IMR-90 (cell line): ENCODE measurements at regions not wholly inside any gene's neighbourhood (a gene's known extent, or its start where the extent isn't known, plus 50 kb on each side); places are given as distances from the start of the nearest gene placed in this dataset.

ENCODE experiments used
- ATAC-seq: fragments of 200-7000 bp; cut with Tn5 transposase; 2 replicates; pipeline ENCODE4 v1.9.1; 2020; ENCODE audit warnings: low read depth, mild to moderate bottlenecking, moderate library complexity
- BruUV-seq: library from RNA; stranded (reverse); fragments of 400-500 nt; replicated peaks from 2 replicates; lab custom pipeline; 2021; lab: Mats Ljungman, UMichigan
- CTCF ChIA-PET: fragments of 300-600 bp; formaldehyde crosslinking; extraction: SDS; loops from one replicate; lab custom pipeline; 2021; ENCODE audit warnings: antibody characterized with exemption; lab: Yijun Ruan, JAX
- POLR2A ChIA-PET: fragments of 300-600 bp; sonication (Branson Sonifier 250); formaldehyde crosslinking; loops from one replicate; lab custom pipeline; 2022; ENCODE audit warnings: antibody characterized with exemption; ENCODE audit not compliant: unreplicated experiment; lab: Charles Lee
- DNase-seq: peaks from one replicate; pipeline ENCODE4 v3.0.0; 2013
- H2AFZ ChIP-seq: replicated peaks from 2 replicates; pipeline ENCODE3; 2013; ENCODE audit warnings: low read length, mild to moderate bottlenecking; ENCODE audit not compliant: poor library complexity
- H2AK5ac ChIP-seq: 2 replicates; pipeline ENCODE4 v1.6.1; 2013; ENCODE audit warnings: low read depth, low read length, inconsistent platforms
- H2AK9ac ChIP-seq: replicated peaks from 2 replicates; pipeline ENCODE3; 2013; ENCODE audit warnings: mild to moderate bottlenecking, low read depth, low read length, moderate library complexity; ENCODE audit not compliant: poor library complexity
- H2BK120ac ChIP-seq: 2 replicates; pipeline ENCODE4 v1.6.1; 2013; ENCODE audit warnings: low read depth, low read length, inconsistent platforms
- H2BK15ac ChIP-seq: 3 replicates; pipeline ENCODE4 v1.6.1; 2013; ENCODE audit warnings: low read depth, low read length, inconsistent platforms
- H2BK20ac ChIP-seq: 2 replicates; pipeline ENCODE4 v1.6.1; 2013; ENCODE audit warnings: low read depth, mild to moderate bottlenecking, inconsistent platforms, low read length, moderate library complexity
- H2BK5ac ChIP-seq: 2 replicates; pipeline ENCODE4 v1.6.1; 2013; ENCODE audit warnings: mild to moderate bottlenecking, low read depth, low read length, inconsistent platforms; ENCODE audit not compliant: poor library complexity, severe bottlenecking
- H3K14ac ChIP-seq: replicated peaks from 2 replicates; pipeline ENCODE4 v1.6.1; 2013; ENCODE audit warnings: low read depth, low read length, inconsistent platforms
- H3K18ac ChIP-seq: 2 replicates; pipeline ENCODE4 v1.6.1; 2013; ENCODE audit warnings: low read depth, low read length, control low read depth
- H3K23ac ChIP-seq: 2 replicates; pipeline ENCODE4 v1.6.1; 2013; ENCODE audit warnings: low read depth, low read length, inconsistent platforms
- H3K27ac ChIP-seq: 2 replicates; pipeline ENCODE4 v1.5.1; 2013; ENCODE audit warnings: mild to moderate bottlenecking, control low read depth, low read length; ENCODE audit not compliant: insufficient read depth
- H3K27me3 ChIP-seq: 2 replicates; pipeline ENCODE4 v1.6.1; 2013; ENCODE audit warnings: low read length; ENCODE audit not compliant: control insufficient read depth, insufficient read depth
- H3K36me3 ChIP-seq: 2 replicates; pipeline ENCODE4 v1.6.1; 2013; ENCODE audit warnings: low read length, mixed read lengths; ENCODE audit not compliant: control insufficient read depth, insufficient read depth
- H3K4ac ChIP-seq: 2 replicates; pipeline ENCODE4 v1.6.1; 2013; ENCODE audit warnings: low read depth, low read length, inconsistent platforms
- H3K4me1 ChIP-seq: 2 replicates; pipeline ENCODE4 v1.6.1; 2013; ENCODE audit warnings: low read length, mixed read lengths; ENCODE audit not compliant: control insufficient read depth, insufficient read depth
- H3K4me2 ChIP-seq: 2 replicates; pipeline ENCODE4 v1.6.1; 2013; ENCODE audit warnings: low read depth, mild to moderate bottlenecking, control low read depth, low read length, moderate library complexity
- H3K4me3 ChIP-seq: 2 replicates; pipeline ENCODE4 v1.5.1; 2013; ENCODE audit warnings: low read depth, mild to moderate bottlenecking, control low read depth, low read length, moderate library complexity; ENCODE audit not compliant: insufficient read depth
- H3K56ac ChIP-seq: 2 replicates; pipeline ENCODE4 v1.6.1; 2013; ENCODE audit warnings: low read length, inconsistent platforms; ENCODE audit not compliant: insufficient read depth; ENCODE audit errors: extremely low read depth
- H3K79me1 ChIP-seq, 2 experiments: 2 replicates each; pipeline ENCODE4 v1.6.1; 2013; ENCODE audit warnings: low read length in 2 of 2, inconsistent platforms in 1 of 2, low read depth in 1 of 2
- H3K9ac ChIP-seq: 2 replicates; pipeline ENCODE4 v1.6.1; 2013; ENCODE audit warnings: low read depth, low read length, control low read depth
- H3K9me1 ChIP-seq: 2 replicates; pipeline ENCODE4 v1.6.1; 2013; ENCODE audit warnings: low read length, inconsistent platforms; ENCODE audit not compliant: insufficient read depth
- H3K9me3 ChIP-seq: 2 replicates; pipeline ENCODE4 v1.6.1; 2013; ENCODE audit warnings: low read length; ENCODE audit not compliant: control insufficient read depth, insufficient read depth
- H4K20me1 ChIP-seq: 2 replicates; pipeline ENCODE4 v1.6.1; 2013; ENCODE audit warnings: low read length, inconsistent platforms; ENCODE audit not compliant: insufficient read depth
- H4K5ac ChIP-seq: 2 replicates; pipeline ENCODE4 v1.6.1; 2013; ENCODE audit warnings: mild to moderate bottlenecking, low read depth, low read length, control low read depth
- H4K8ac ChIP-seq, 2 experiments: 2 replicates each; pipeline ENCODE4 v1.6.1; 2013; ENCODE audit warnings: low read depth in 2 of 2, low read length in 2 of 2, control low read depth in 1 of 2, inconsistent platforms in 1 of 2
- H4K91ac ChIP-seq: 2 replicates; pipeline ENCODE4 v1.6.1; 2013; ENCODE audit warnings: low read depth, low read length, inconsistent platforms; ENCODE audit not compliant: insufficient read depth
- CEBPB ChIP-seq: IDR thresholded peaks from 2 replicates; pipeline ENCODE4 v1.6.1; 2012; ENCODE audit warnings: low read depth, low read length, improper control_type of control experiment
- FOS ChIP-seq: fragments of 150-350 bp; IDR thresholded peaks from 2 replicates; pipeline ENCODE4 v1.6.1; 2016; ENCODE audit warnings: low read depth, low read length
- MAFK ChIP-seq: IDR thresholded peaks from 2 replicates; pipeline ENCODE4 v1.6.1; 2012; ENCODE audit warnings: low read depth, low read length, improper control_type of control experiment
- MAZ ChIP-seq: IDR thresholded peaks from 2 replicates; pipeline ENCODE4 v1.6.1; 2012; ENCODE audit warnings: low read depth, mild to moderate bottlenecking, low read length, improper control_type of control experiment, moderate library complexity, borderline replicate concordance
- NFE2L2 ChIP-seq: fragments of 150-350 bp; IDR thresholded peaks from 2 replicates; pipeline ENCODE4 v1.6.1; 2016; ENCODE audit warnings: low read depth, mild to moderate bottlenecking, low read length
- RFX5 ChIP-seq: IDR thresholded peaks from 2 replicates; pipeline ENCODE4 v1.8.0; 2012; ENCODE audit warnings: low read depth, mild to moderate bottlenecking, low read length, moderate library complexity
- SMC3 ChIP-seq: fragments of 150-350 bp; IDR thresholded peaks from 2 replicates; pipeline ENCODE4 v1.6.1; 2016; ENCODE audit warnings: low read depth, mild to moderate bottlenecking, antibody characterized with exemption, low read length, moderate library complexity
- WGBS, 2 experiments: methylation state at CpG; one replicate each; pipeline versions ENCODE4 v1.1.5 to v1.1.7; 2013; ENCODE audit warnings: missing lambda C conversion rate in 2 of 2; ENCODE audit not compliant: insufficient read length in 1 of 2; ENCODE audit errors: extremely low coverage in 2 of 2; 5-methylcytosine and 5-hydroxymethylcytosine counted together
- dilution Hi-C: fragments of 300-500 bp; cut with HindIII; formaldehyde crosslinking; loops from one replicate; pipeline ENCODE4 v1.14.3; 2018; ENCODE audit warnings: low sequenced_read_pairs; ENCODE audit not compliant: unreplicated experiment
- in situ Hi-C: fragments of 300-500 bp; cut with MboI; formaldehyde crosslinking; loops from 3 replicates; pipeline ENCODE4 v1.14.3; 2019; ENCODE audit warnings: low sequenced_read_pairs, inconsistent platforms, mixed read lengths
- intact Hi-C: fragments of 100-400 bp; cut with micrococcal nuclease; formaldehyde crosslinking; loops from 2 replicates; pipeline ENCODE4 v1.10.0; 2022
- TF ChIP-seq, protein P1 (sequence below): fragments of 150-350 bp; IDR thresholded peaks from 2 replicates; pipeline ENCODE4 v1.6.1; 2017; ENCODE audit warnings: mild to moderate bottlenecking, antibody characterized with exemption, low read length, low read depth
- TF ChIP-seq, protein P2 (sequence below): conservative IDR thresholded peaks from 2 replicates; pipeline ENCODE4 v1.5.1; 2012; ENCODE audit warnings: mild to moderate bottlenecking, low read depth, low read length, improper control_type of control experiment
- TF ChIP-seq, protein P3 (sequence below): fragments of 150-350 bp; IDR thresholded peaks from 2 replicates; pipeline ENCODE4 v1.6.1; 2016; ENCODE audit warnings: low read depth, mild to moderate bottlenecking, low read length, moderate library complexity, borderline replicate concordance

DNA sequence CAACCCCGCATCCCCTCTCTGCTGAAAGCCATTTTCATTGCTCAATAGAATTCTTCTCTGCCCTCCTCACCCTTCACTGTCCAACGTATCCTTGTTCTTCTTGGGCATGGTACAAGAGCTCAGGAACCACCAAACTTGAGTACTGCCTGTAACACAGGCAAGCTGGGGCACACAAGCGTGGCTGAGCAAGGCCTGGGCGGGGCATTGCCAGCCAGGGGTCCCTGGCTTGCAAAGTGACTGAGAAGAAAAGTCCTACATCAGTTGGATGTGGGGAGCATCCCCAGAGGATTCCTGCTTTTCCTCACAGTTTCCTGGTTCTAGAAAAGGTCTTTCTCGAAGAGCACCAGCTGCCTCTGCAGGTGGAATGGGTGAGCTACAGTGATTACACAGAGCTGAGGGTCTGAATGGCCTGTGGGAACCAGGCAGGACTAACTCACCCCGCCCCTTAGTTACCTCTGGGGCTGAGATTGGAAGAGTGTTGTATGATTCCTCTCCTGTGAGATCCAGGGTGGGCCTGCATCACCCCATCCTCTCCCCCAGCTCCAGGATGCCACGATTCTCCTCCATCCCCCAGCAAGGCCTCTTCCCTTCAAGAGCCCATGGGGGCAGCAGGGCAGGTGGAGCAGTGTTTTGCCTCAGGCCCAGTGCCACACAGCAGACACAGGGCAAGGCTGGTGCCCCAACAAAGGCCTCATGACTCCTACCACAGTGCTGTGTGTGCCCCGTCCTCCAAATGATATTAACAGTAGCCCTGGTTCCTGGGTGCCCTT is 121.9 kb downstream of the MATN1 start:
- no peaks in the 10 kb centered on the region for H3K79me1 ChIP-seq
- H4K20me1 ChIP-seq: no peaks in the 10 kb centered on the region
- intact Hi-C loops (no loop called here), in situ Hi-C loops (no loop called here), dilution Hi-C loops (no loop called here)
- no peak overlapping the region for H2AK5ac ChIP-seq
- H4K5ac ChIP-seq: no peak overlapping the region
- no peak overlapping the region for H3K23ac ChIP-seq
- H3K9me1 ChIP-seq: no peaks in the 10 kb centered on the region
- no peak overlapping the region for H3K14ac ChIP-seq
- H4K91ac ChIP-seq: no peak overlapping the region
- no peak overlapping the region for H3K56ac ChIP-seq
- 10% methylated on average over 2 of the region's 8 CpGs; no CpG with 5 or more reads in 1 of the 2 experiments for WGBS, 2 experiments
- H3K9me3 ChIP-seq: no peaks in the 10 kb centered on the region
- DNase-seq (no peak), ATAC-seq (no peak)
- ChIA-PET POLR2A (no interaction called here), CTCF (no interaction called here)
- no peak overlapping the region for H2AK9ac ChIP-seq
- no peak overlapping the region for H3K9ac ChIP-seq
- BruUV-seq: no TSS peak
- no peak overlapping the region for H2BK15ac ChIP-seq
- H3K27ac ChIP-seq: no peak overlapping the region
- H2BK20ac ChIP-seq: no peak overlapping the region
- H3K4me1 ChIP-seq: no peaks in the 10 kb centered on the region
- H3K36me3 ChIP-seq: no peaks in the 10 kb centered on the region
- H3K18ac ChIP-seq: no peak overlapping the region
- H4K8ac ChIP-seq: no peak overlapping the region
- no peak overlapping the region for H2BK5ac ChIP-seq
- H3K4me3 ChIP-seq: no peak overlapping the region
- TF ChIP-seq SMC3 (no peak), NFE2L2 (no peak), RFX5 (no peak), FOS (no peak), MAZ (no peak), MAFK (no peak), CEBPB (no peak)
- TF ChIP-seq, protein P1, sequence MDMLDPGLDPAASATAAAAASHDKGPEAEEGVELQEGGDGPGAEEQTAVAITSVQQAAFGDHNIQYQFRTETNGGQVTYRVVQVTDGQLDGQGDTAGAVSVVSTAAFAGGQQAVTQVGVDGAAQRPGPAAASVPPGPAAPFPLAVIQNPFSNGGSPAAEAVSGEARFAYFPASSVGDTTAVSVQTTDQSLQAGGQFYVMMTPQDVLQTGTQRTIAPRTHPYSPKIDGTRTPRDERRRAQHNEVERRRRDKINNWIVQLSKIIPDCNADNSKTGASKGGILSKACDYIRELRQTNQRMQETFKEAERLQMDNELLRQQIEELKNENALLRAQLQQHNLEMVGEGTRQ: no peak
- TF ChIP-seq, protein P2, sequence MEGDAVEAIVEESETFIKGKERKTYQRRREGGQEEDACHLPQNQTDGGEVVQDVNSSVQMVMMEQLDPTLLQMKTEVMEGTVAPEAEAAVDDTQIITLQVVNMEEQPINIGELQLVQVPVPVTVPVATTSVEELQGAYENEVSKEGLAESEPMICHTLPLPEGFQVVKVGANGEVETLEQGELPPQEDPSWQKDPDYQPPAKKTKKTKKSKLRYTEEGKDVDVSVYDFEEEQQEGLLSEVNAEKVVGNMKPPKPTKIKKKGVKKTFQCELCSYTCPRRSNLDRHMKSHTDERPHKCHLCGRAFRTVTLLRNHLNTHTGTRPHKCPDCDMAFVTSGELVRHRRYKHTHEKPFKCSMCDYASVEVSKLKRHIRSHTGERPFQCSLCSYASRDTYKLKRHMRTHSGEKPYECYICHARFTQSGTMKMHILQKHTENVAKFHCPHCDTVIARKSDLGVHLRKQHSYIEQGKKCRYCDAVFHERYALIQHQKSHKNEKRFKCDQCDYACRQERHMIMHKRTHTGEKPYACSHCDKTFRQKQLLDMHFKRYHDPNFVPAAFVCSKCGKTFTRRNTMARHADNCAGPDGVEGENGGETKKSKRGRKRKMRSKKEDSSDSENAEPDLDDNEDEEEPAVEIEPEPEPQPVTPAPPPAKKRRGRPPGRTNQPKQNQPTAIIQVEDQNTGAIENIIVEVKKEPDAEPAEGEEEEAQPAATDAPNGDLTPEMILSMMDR: no peak
- TF ChIP-seq, protein P3, sequence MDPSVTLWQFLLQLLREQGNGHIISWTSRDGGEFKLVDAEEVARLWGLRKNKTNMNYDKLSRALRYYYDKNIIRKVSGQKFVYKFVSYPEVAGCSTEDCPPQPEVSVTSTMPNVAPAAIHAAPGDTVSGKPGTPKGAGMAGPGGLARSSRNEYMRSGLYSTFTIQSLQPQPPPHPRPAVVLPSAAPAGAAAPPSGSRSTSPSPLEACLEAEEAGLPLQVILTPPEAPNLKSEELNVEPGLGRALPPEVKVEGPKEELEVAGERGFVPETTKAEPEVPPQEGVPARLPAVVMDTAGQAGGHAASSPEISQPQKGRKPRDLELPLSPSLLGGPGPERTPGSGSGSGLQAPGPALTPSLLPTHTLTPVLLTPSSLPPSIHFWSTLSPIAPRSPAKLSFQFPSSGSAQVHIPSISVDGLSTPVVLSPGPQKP: no peak
- no peak overlapping the region for H2AFZ ChIP-seq
- H2BK120ac ChIP-seq: no peak overlapping the region
- no peak overlapping the region for H3K4me2 ChIP-seq
- H3K4ac ChIP-seq: no peak overlapping the region
- H3K27me3 ChIP-seq: peaks cover 2% of the 10 kb centered on the region; the same call in 1 of the 2 replicates
